OCI-LY7 (cell line): ENCODE measurements at regions not wholly inside any gene's neighbourhood (a gene's known extent, or its start where the extent isn't known, plus 50 kb on each side); places are given as distances from the start of the nearest gene placed in this dataset.

Experiments used
- EZH2phosphoT487 ChIP-seq: fragments of 200-600 bp; sonication (generic); IDR thresholded peaks from 2 replicates; pipeline ENCODE4 v1.6.1; 2018; ENCODE audit warnings: low read depth, borderline replicate concordance, mild to moderate bottlenecking, mixed run types, antibody characterized with exemption, low read length, moderate library complexity, mixed read lengths
- TF ChIP-seq, protein P1 (sequence below): fragments of 200-600 bp; sonication (generic); conservative IDR thresholded peaks from 2 replicates; pipeline ENCODE4 v1.5.1; 2014; ENCODE audit warnings: mild to moderate bottlenecking, antibody characterized with exemption, low read length, moderate library complexity, mixed read lengths

DNA sequence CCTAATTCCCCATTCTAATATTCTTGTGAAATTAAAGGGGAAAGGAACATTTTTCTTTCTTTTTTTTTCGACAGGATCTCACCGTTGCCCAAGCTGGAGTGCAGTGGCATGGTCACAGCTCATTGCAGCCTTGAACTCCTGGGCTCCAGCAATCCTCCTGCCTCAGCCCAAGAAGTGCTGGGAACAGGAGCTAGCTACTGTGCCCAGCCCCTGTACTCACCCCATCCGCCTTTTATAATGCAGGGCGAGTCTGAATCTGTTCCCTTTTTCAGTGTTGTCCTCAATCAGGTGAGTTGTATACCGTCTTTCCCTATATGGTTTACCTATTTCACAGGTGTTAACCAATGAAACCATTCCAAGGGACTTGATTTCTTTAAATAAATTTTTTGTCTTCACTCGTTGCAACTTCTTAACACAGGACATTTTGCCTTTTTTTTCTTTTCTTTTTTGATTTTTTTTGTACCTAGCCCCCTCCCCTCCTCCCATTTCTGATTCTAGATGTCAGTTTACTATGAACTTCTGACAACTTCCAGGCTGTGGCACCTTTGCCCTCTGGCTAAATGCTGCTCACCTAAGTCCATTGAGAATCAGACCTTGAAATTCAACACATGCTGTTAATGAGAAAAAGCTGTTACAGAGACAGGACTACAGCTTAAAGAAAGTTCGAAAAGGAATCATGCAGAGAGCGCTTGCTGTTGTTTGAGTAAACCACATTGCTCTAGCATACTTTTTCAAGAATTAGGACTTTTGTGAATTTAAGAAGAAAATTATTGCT, 562.1 kb upstream of the KLF12 start:
- TF ChIP-seq, protein P1, sequence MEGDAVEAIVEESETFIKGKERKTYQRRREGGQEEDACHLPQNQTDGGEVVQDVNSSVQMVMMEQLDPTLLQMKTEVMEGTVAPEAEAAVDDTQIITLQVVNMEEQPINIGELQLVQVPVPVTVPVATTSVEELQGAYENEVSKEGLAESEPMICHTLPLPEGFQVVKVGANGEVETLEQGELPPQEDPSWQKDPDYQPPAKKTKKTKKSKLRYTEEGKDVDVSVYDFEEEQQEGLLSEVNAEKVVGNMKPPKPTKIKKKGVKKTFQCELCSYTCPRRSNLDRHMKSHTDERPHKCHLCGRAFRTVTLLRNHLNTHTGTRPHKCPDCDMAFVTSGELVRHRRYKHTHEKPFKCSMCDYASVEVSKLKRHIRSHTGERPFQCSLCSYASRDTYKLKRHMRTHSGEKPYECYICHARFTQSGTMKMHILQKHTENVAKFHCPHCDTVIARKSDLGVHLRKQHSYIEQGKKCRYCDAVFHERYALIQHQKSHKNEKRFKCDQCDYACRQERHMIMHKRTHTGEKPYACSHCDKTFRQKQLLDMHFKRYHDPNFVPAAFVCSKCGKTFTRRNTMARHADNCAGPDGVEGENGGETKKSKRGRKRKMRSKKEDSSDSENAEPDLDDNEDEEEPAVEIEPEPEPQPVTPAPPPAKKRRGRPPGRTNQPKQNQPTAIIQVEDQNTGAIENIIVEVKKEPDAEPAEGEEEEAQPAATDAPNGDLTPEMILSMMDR = no peak
- TF ChIP-seq EZH2phosphoT487 = no peak
